ENCODE measurements at regions not wholly inside any gene's neighbourhood (a gene's known extent, or its start where the extent isn't known, plus 50 kb on each side); places are given as distances from the start of the nearest gene placed in this dataset.

- no peak for DNase-seq
These were observed 51.3 kb upstream of the EIF2S2 start for GRCh38 chr20:34163307-34163706.

- DNase-seq, result no peak
These were observed 52.4 kb upstream of the EIF2S2 start for GRCh38 chr20:34164381-34164984.

- no peak for DNase-seq
These were observed 53.1 kb upstream of the EIF2S2 start for GRCh38 chr20:34165018-34165619.

- DNase-seq, result no peak
These were observed 59.6 kb upstream of the EIF2S2 start for GRCh38 chr20:34171640-34172039.

GRCh38 chr20:34172926-34173325 is 60.9 kb upstream of the EIF2S2 start:
- DNase-seq, result no peak

- DNase-seq, result no peak
These were observed 63.0 kb upstream of the EIF2S2 start for GRCh38 chr20:34175079-34175478.

GRCh38 chr20:34175879-34176278 is 63.8 kb upstream of the EIF2S2 start:
- no peak for DNase-seq

GRCh38 chr20:34177052-34177451 is 64.2 kb upstream of the ASIP start:
- DNase-seq, result no peak

- DNase-seq, result no peak
These were observed 61.4 kb upstream of the ASIP start for GRCh38 chr20:34179637-34180360.

GRCh38 chr20:34180460-34181120 is 60.6 kb upstream of the ASIP start:
- no peak for DNase-seq

GRCh38 chr20:34181484-34181883 is 59.7 kb upstream of the ASIP start:
- DNase-seq, result no peak

GRCh38 chr20:34185766-34186620 is 55.2 kb upstream of the ASIP start:
- DNase-seq, result no peak

- no peak for DNase-seq
These were observed 51.6 kb upstream of the ASIP start for GRCh38 chr20:34189572-34190163.

- no peak for DNase-seq
These were observed 51.0 kb upstream of the ASIP start for GRCh38 chr20:34190262-34190661.

- peak; percentile 50 for DNase-seq
These were observed 50.5 kb upstream of the ASIP start for GRCh38 chr20:34190679-34191090.

All from CD4-positive, alpha-beta T cell treated with Interleukin-17A for 4 hours (primary cell).